ENCODE measurements at regions not wholly inside any gene's neighbourhood (a gene's known extent, or its start where the extent isn't known, plus 50 kb on each side); places are given as distances from the start of the nearest gene placed in this dataset.
"Not testable (repeated sequence)": the region's sequence is repeated elsewhere in the genome, so short reads cannot be mapped to it uniquely, and the experiment has no call there.

- no peak for DNase-seq
Observed at GRCh38 chr1:30101016-30101415, 622.4 kb downstream of the MATN1 start.

- no peak for DNase-seq
Observed at GRCh38 chr1:30100524-30100862, 622.9 kb downstream of the MATN1 start.

GRCh38 chr1:30099587-30100523, 623.5 kb downstream of the MATN1 start:
- no peak for DNase-seq

GRCh38 chr1:30097851-30098250, 625.5 kb downstream of the MATN1 start:
- not testable (repeated sequence) for DNase-seq

GRCh38 chr1:30095451-30096025, 627.8 kb downstream of the MATN1 start:
- DNase-seq = no peak

GRCh38 chr1:30095051-30095450, 628.3 kb downstream of the MATN1 start:
- DNase-seq = no peak

GRCh38 chr1:30092051-30092858, 631.1 kb downstream of the MATN1 start:
- DNase-seq = no peak

- no peak for DNase-seq
Observed at GRCh38 chr1:30090162-30090820, 633.1 kb downstream of the MATN1 start.

GRCh38 chr1:30089024-30089430, 634.4 kb downstream of the MATN1 start:
- peak; percentile 16 for DNase-seq

GRCh38 chr1:30088594-30088993, 634.8 kb downstream of the MATN1 start:
- no peak for DNase-seq

- no peak for DNase-seq
Observed at GRCh38 chr1:30087465-30087864, 635.9 kb downstream of the MATN1 start.

- peak; percentile 68 for DNase-seq
Observed at GRCh38 chr1:30085811-30086770, 637.3 kb downstream of the MATN1 start.

GRCh38 chr1:30084909-30085571, 638.3 kb downstream of the MATN1 start:
- no peak for DNase-seq

GRCh38 chr1:30083800-30084464, 639.5 kb downstream of the MATN1 start:
- DNase-seq = peak; percentile 87

GRCh38 chr1:30081379-30082102, 641.8 kb downstream of the MATN1 start:
- no peak for DNase-seq

GRCh38 chr1:30075916-30076315, 647.5 kb downstream of the MATN1 start:
- DNase-seq = not testable (repeated sequence)

- DNase-seq = no peak
Observed at GRCh38 chr1:30068787-30069472, 654.5 kb downstream of the MATN1 start.

GRCh38 chr1:30064547-30064946, 658.8 kb downstream of the MATN1 start:
- DNase-seq = no peak

- DNase-seq = no peak
Observed at GRCh38 chr1:30063621-30064280, 659.6 kb downstream of the MATN1 start.
